ENCODE measurements at regions not wholly inside any gene's neighbourhood (a gene's known extent, or its start where the extent isn't known, plus 50 kb on each side); places are given as distances from the start of the nearest gene placed in this dataset.

GRCh38 chr3:86438544-86438943, 552.4 kb downstream of the VGLL3 start:
- H3K4me3 ChIP-seq, result no peak overlapping the region

GRCh38 chr3:86427343-86427742, 563.6 kb downstream of the VGLL3 start:
- no peak overlapping the region for H3K4me3 ChIP-seq
- H3K36me3 ChIP-seq, result no peaks in the 10 kb centered on the region
- no peaks in the 10 kb centered on the region for H3K27me3 ChIP-seq
- H3K9me3 ChIP-seq, result no peaks in the 10 kb centered on the region
- H3K4me1 ChIP-seq, result no peaks in the 10 kb centered on the region
- no peak for TF ChIP-seq CTCF (IDR thresholded peaks at IDR 0.05)
- no peak for TF ChIP-seq POLR2A (IDR thresholded peaks at IDR 0.05)
- DNase-seq, result no peak
- no peak overlapping the region for H3K27ac ChIP-seq

More at GRCh38 chr3:86438544-86438943, 552.4 kb downstream of the VGLL3 start:
- DNase-seq, result no peak
- Histone ChIP-seq H3K36me3 (no peaks in the 10 kb centered on the region), H3K4me1 (no peaks in the 10 kb centered on the region), H3K27ac (no peak overlapping the region), H3K27me3 (no peaks in the 10 kb centered on the region), H3K9me3 (no peaks in the 10 kb centered on the region)
- TF ChIP-seq CTCF (IDR thresholded peaks at IDR 0.05), result no peak
- no peak for TF ChIP-seq POLR2A (IDR thresholded peaks at IDR 0.05)

DNA sequence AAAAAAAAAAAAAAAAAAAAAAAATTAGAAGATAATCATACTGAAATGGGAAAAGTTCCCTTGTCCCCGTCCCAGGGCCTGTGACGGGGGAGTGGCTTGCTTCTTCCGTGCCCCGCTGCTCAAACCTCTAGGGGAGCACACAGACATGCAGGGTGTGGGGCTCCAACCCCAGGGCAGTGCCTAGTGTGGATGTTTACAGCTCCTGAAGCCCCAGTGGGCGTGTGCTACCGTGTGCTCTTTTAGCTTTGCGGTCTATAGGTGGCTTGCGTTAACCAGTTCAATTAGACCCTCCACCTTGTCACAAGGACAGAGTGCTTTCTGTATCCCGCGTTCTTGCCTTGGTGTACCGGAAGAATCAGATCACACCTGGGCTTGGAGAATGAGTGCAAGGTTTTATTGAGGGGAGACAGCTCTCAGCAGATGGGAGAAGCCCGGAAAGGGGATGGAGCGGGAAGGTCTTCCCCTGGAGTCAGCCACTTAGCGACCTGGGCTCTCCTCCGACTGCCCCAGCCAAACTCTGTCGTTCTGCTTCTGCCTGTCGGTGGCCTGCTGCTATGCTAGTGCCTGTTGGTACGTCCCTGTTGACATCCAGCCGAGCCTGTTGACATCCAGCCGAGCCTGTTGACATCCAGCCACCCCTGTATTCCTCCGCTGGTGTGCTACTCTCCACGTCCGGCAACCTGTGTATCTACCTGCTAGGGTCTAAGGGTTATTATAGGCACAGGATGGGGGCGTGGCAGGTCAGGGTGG, 569.8 kb downstream of the VGLL3 start:
- no peak for TF ChIP-seq CTCF (IDR thresholded peaks at IDR 0.05)
- no peak for TF ChIP-seq POLR2A (IDR thresholded peaks at IDR 0.05)
- no peak overlapping the region for H3K4me3 ChIP-seq

DNA sequence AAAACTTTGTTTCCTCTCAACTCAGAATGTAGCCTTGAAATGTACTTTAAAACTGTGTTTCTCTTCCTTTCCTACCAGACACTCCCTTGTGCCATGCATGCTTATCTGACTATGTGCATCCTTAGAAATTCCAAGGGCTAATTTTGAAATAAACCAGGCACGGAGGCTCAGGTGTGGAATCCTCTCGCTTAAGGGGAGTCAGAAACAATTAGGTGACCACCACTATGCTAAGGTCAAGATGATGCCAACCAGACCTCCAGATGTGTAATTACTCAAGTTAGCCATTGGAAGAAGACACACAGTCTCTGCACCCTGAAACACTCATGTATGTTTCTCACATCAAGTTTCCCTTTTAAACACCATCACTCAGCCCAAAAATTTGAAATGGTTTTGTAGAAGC, 572.1 kb downstream of the VGLL3 start:
- no peaks in the 10 kb centered on the region for H3K36me3 ChIP-seq
- H3K9me3 ChIP-seq, result no peaks in the 10 kb centered on the region
- DNase-seq, result no peak
- H3K27ac ChIP-seq, result no peak overlapping the region
- no peaks in the 10 kb centered on the region for H3K27me3 ChIP-seq
- H3K4me1 ChIP-seq, result no peaks in the 10 kb centered on the region
- no peak overlapping the region for H3K4me3 ChIP-seq
- TF ChIP-seq CTCF (IDR thresholded peaks at IDR 0.05), result no peak
- TF ChIP-seq POLR2A (IDR thresholded peaks at IDR 0.05), result no peak

More for the DNA sequence above, 569.8 kb downstream of the VGLL3 start:
- Histone ChIP-seq H3K4me1 (no peaks in the 10 kb centered on the region), H3K36me3 (no peaks in the 10 kb centered on the region), H3K27ac (no peak overlapping the region), H3K27me3 (no peaks in the 10 kb centered on the region), H3K9me3 (no peaks in the 10 kb centered on the region)
- DNase-seq, result no peak

DNA sequence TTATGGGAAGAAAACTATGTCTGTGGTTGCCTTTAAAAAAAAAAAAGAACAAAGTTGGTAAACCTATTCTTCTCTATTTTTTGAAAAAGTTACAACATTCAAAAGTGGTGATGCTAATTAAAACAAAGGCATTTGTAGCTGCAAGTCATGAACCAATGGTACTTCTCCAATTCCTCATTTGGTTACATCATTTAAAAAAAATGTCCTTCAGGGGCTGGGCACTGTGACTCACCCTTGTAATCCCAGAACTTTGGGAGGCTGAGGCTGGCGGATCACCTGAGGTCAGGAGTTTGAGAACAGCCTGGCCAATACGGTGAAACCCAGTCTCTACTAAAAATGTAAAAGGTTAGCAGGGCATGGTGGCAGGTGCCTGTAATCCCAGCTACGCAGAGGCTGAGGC, 574.6 kb downstream of the VGLL3 start:
- TF ChIP-seq CTCF (IDR thresholded peaks at IDR 0.05) (no peak), POLR2A (IDR thresholded peaks at IDR 0.05) (no peak)
- no peaks in the 10 kb centered on the region for H3K4me1 ChIP-seq
- no peak overlapping the region for H3K4me3 ChIP-seq
- no peaks in the 10 kb centered on the region for H3K36me3 ChIP-seq
- H3K27ac ChIP-seq, result no peak overlapping the region
- H3K9me3 ChIP-seq, result no peaks in the 10 kb centered on the region
- DNase-seq, result no peak
- H3K27me3 ChIP-seq, result no peaks in the 10 kb centered on the region

All from Peyer's patch (tissue), 4 donors.